ENCODE measurements at regions not wholly inside any gene's neighbourhood (a gene's known extent, or its start where the extent isn't known, plus 50 kb on each side); places are given as distances from the start of the nearest gene placed in this dataset.

DNA sequence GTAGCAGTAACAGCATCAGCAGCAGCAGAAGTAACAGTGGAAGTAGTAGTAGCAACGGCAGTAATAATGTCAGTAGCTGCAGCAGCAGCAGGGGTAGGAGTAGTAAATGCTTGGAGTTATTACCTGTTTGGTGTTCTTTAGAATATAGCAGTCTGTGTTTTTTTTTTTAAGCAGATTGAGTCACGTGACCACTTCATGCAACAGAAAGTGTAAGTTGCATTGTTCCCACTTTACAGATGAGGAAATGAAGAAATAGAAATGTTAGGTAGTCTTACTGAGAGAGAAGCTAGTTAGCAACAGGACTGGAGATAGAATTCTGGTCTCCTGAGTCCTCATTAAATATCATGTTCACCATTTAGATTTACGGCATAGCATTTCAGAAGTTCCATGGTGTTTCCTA is 358.2 kb downstream of the HAPSTR1 start:
- H3K27ac ChIP-seq (ENCODE audit: low read depth, low read length): no peak overlapping the region
- H3K4me3 Mint-ChIP-seq: no peak overlapping the region
- no peaks in the 10 kb centered on the region for H3K36me3 ChIP-seq (ENCODE audit: control insufficient read depth, insufficient read depth, low read length)
- H3K4me1 ChIP-seq (ENCODE audit: control insufficient read depth, insufficient read depth, low read length): no peaks in the 10 kb centered on the region
- peaks cover 12% of the 10 kb centered on the region for H3K9me3 Mint-ChIP-seq
- no peak for TF ChIP-seq CTCF (conservative IDR thresholded peaks at IDR 0.05)
- H3K27me3 ChIP-seq (ENCODE audit: control insufficient read depth, insufficient read depth, low read length, poor library complexity, severe bottlenecking): no peaks in the 10 kb centered on the region
- H3K27me3 Mint-ChIP-seq (ENCODE audit: insufficient read depth): no peaks in the 10 kb centered on the region
- no peak overlapping the region for H3K4me3 ChIP-seq (ENCODE audit: low read length)
- 98 to 100% methylated on average over 1 to 3 of the region's 3 CpGs for WGBS, 2 experiments (ENCODE audit: insufficient coverage in 1 of 2, insufficient read length in 1 of 2)
- no peak overlapping the region for H3K27ac Mint-ChIP-seq
- peaks cover 5% of the 10 kb centered on the region for H3K4me1 Mint-ChIP-seq
- DNase-seq: no peak
- peaks cover 3% of the 10 kb centered on the region for H3K36me3 Mint-ChIP-seq (ENCODE audit: low read depth)
- no peak overlapping the region for H3K9ac ChIP-seq (ENCODE audit: extremely low read depth, low read length, poor library complexity, severe bottlenecking)
- peaks cover 6% of the 10 kb centered on the region for H3K9me3 ChIP-seq (ENCODE audit: control insufficient read depth, low read length)

DNA sequence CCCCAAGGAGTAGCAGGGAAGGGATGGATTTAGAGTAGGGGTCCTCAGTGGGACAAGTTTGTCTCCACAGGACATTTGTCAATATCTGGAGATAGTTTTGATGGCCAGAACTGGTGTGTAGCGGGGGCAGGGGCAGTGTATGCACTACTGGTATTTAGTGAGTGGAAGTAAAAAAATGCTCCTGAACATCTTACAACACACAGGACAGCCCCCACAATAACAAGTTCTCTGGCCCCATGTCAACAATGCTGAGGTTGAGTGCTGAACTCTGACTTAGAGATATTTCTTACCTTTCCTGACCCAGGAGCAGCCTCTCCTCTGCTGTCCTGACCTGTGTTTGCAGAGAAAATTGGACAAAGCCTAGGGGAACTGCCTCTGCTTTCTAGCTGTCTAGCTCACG is 365.8 kb downstream of the HAPSTR1 start:
- H3K9me3 Mint-ChIP-seq: peaks cover 18% of the 10 kb centered on the region
- no peaks in the 10 kb centered on the region for H3K4me1 ChIP-seq (ENCODE audit: control insufficient read depth, insufficient read depth, low read length)
- DNase-seq: no peak
- no peaks in the 10 kb centered on the region for H3K27me3 Mint-ChIP-seq (ENCODE audit: insufficient read depth)
- no peak overlapping the region for H3K9ac ChIP-seq (ENCODE audit: extremely low read depth, low read length, poor library complexity, severe bottlenecking)
- no peak for TF ChIP-seq CTCF (conservative IDR thresholded peaks at IDR 0.05)
- no peak overlapping the region for H3K4me3 ChIP-seq (ENCODE audit: low read length)
- no peak overlapping the region for H3K27ac ChIP-seq (ENCODE audit: low read depth, low read length)
- no peaks in the 10 kb centered on the region for H3K4me1 Mint-ChIP-seq
- peaks cover 6% of the 10 kb centered on the region for H3K36me3 Mint-ChIP-seq (ENCODE audit: low read depth)
- H3K27ac Mint-ChIP-seq: no peak overlapping the region
- H3K9me3 ChIP-seq (ENCODE audit: control insufficient read depth, low read length): peaks cover 16% of the 10 kb centered on the region
- H3K36me3 ChIP-seq (ENCODE audit: control insufficient read depth, insufficient read depth, low read length): no peaks in the 10 kb centered on the region
- no peaks in the 10 kb centered on the region for H3K27me3 ChIP-seq (ENCODE audit: control insufficient read depth, insufficient read depth, low read length, poor library complexity, severe bottlenecking)
- WGBS, 2 experiments (ENCODE audit: insufficient coverage in 1 of 2, insufficient read length in 1 of 2): 100% methylated on average over 2 of the region's 2 CpGs; no CpG with 5 or more reads in 1 of the 2 experiments
- H3K4me3 Mint-ChIP-seq: no peak overlapping the region

GRCh38 chr16:9458816-9459215 is 367.4 kb downstream of the HAPSTR1 start:
- H3K9me3 Mint-ChIP-seq: peaks cover 18% of the 10 kb centered on the region
- H3K27me3 Mint-ChIP-seq (ENCODE audit: insufficient read depth): no peaks in the 10 kb centered on the region
- TF ChIP-seq CTCF (conservative IDR thresholded peaks at IDR 0.05): no peak
- no peaks in the 10 kb centered on the region for H3K4me1 Mint-ChIP-seq
- DNase-seq: no peak
- H3K27ac Mint-ChIP-seq: no peak overlapping the region
- H3K9ac ChIP-seq (ENCODE audit: extremely low read depth, low read length, poor library complexity, severe bottlenecking): no peak overlapping the region
- H3K36me3 Mint-ChIP-seq (ENCODE audit: low read depth): peaks cover 6% of the 10 kb centered on the region
- H3K9me3 ChIP-seq (ENCODE audit: control insufficient read depth, low read length): peaks cover 16% of the 10 kb centered on the region
- H3K27ac ChIP-seq (ENCODE audit: low read depth, low read length): no peak overlapping the region
- H3K4me3 Mint-ChIP-seq: no peak overlapping the region
- no peaks in the 10 kb centered on the region for H3K36me3 ChIP-seq (ENCODE audit: control insufficient read depth, insufficient read depth, low read length)
- 92 to 94% methylated on average over 4 to 6 of the region's 6 CpGs for WGBS, 2 experiments (ENCODE audit: insufficient coverage in 1 of 2, insufficient read length in 1 of 2)
- H3K4me3 ChIP-seq (ENCODE audit: low read length): no peak overlapping the region
- H3K4me1 ChIP-seq (ENCODE audit: control insufficient read depth, insufficient read depth, low read length): no peaks in the 10 kb centered on the region
- no peaks in the 10 kb centered on the region for H3K27me3 ChIP-seq (ENCODE audit: control insufficient read depth, insufficient read depth, low read length, poor library complexity, severe bottlenecking)
